Astrocyte (in vitro differentiated cells and primary cell): ENCODE measurements at regions not wholly inside any gene's neighbourhood (a gene's known extent, or its start where the extent isn't known, plus 50 kb on each side); places are given as distances from the start of the nearest gene placed in this dataset.
"Not testable (repeated sequence)": the region's sequence is repeated elsewhere in the genome, so short reads cannot be mapped to it uniquely, and the experiment has no call there.

Experiments used
- DNase-seq: peaks from one replicate; pipeline ENCODE4 v3.0.0-alpha.2; 2010; ENCODE audit warnings: low read depth
- FAIRE-seq: peaks from 2 replicates; lab custom pipeline; 2011; peaks lifted over from hg19 to GRCh38; lab: Jason Lieb, UNC
- H2AFZ ChIP-seq: 2 replicates; pipeline ENCODE4 v1.6.0; 2012; ENCODE audit warnings: low read depth, low read length, inconsistent platforms
- H3K27ac ChIP-seq: 2 replicates; pipeline ENCODE4 v1.5.1; 2011; ENCODE audit warnings: low read depth, low read length, inconsistent platforms
- H3K27me3 ChIP-seq: 2 replicates; pipeline ENCODE4 v1.6.0; 2011; ENCODE audit warnings: low read length, inconsistent platforms; ENCODE audit not compliant: insufficient read depth
- H3K36me3 ChIP-seq: 2 replicates; pipeline ENCODE4 v1.5.1; 2011; ENCODE audit warnings: low read length, inconsistent platforms; ENCODE audit not compliant: insufficient read depth
- H3K4me1 ChIP-seq: 2 replicates; pipeline ENCODE4 v1.5.1; 2011; ENCODE audit warnings: low read length, inconsistent platforms; ENCODE audit not compliant: insufficient read depth
- H3K4me2 ChIP-seq: 2 replicates; pipeline ENCODE4 v1.6.0; 2012; ENCODE audit warnings: low read length, inconsistent platforms
- H3K4me3 ChIP-seq: 2 replicates; pipeline ENCODE4 v1.5.1; 2011; ENCODE audit warnings: low read depth, mild to moderate bottlenecking, low read length, inconsistent platforms; ENCODE audit not compliant: insufficient read depth
- H3K79me2 ChIP-seq: 2 replicates; pipeline ENCODE4 v1.6.0; 2012; ENCODE audit warnings: mild to moderate bottlenecking, low read length, inconsistent platforms; ENCODE audit not compliant: insufficient read depth
- H3K9ac ChIP-seq: 2 replicates; pipeline ENCODE4 v1.6.0; 2012; ENCODE audit warnings: mild to moderate bottlenecking, low read length, inconsistent platforms
- H3K9me3 ChIP-seq: 2 replicates; pipeline ENCODE4 v1.5.1; 2012; ENCODE audit warnings: low read depth, mild to moderate bottlenecking, low read length, inconsistent platforms; ENCODE audit not compliant: insufficient read depth
- H4K20me1 ChIP-seq: 2 replicates; pipeline ENCODE4 v1.6.0; 2012; ENCODE audit warnings: low read length, inconsistent platforms; ENCODE audit not compliant: insufficient read depth
- H3K27ac Mint-ChIP-seq: one replicate; pipeline ENCODE4 v1.8.0; 2021; ENCODE audit warnings: mild to moderate bottlenecking, mixed read lengths; ENCODE audit not compliant: unreplicated experiment
- H3K27me3 Mint-ChIP-seq: one replicate; pipeline ENCODE4 v1.8.0; 2021; ENCODE audit warnings: low read depth, mixed read lengths; ENCODE audit not compliant: unreplicated experiment
- H3K36me3 Mint-ChIP-seq: one replicate; pipeline ENCODE4 v1.8.0; 2021; ENCODE audit warnings: low read depth, mixed read lengths; ENCODE audit not compliant: unreplicated experiment
- H3K4me1 Mint-ChIP-seq: one replicate; pipeline ENCODE4 v1.8.0; 2021; ENCODE audit warnings: low read depth, mixed read lengths; ENCODE audit not compliant: unreplicated experiment
- H3K4me3 Mint-ChIP-seq: one replicate; pipeline ENCODE4 v1.8.0; 2021; ENCODE audit warnings: mild to moderate bottlenecking, moderate library complexity, mixed read lengths; ENCODE audit not compliant: unreplicated experiment
- H3K9me3 Mint-ChIP-seq: one replicate; pipeline ENCODE4 v1.8.0; 2021; ENCODE audit warnings: mild to moderate bottlenecking, mixed read lengths; ENCODE audit not compliant: unreplicated experiment
- CTCF ChIP-seq: IDR thresholded peaks from 2 replicates; pipeline ENCODE4 v1.5.1; 2011; ENCODE audit warnings: low read depth, mild to moderate bottlenecking, inconsistent platforms, low read length, moderate library complexity; ENCODE audit not compliant: insufficient read depth
- EZH2 ChIP-seq: IDR thresholded peaks from 2 replicates; pipeline ENCODE4 v1.6.1; 2012; ENCODE audit warnings: mild to moderate bottlenecking, low read length, inconsistent platforms; ENCODE audit not compliant: insufficient read depth

DNA sequence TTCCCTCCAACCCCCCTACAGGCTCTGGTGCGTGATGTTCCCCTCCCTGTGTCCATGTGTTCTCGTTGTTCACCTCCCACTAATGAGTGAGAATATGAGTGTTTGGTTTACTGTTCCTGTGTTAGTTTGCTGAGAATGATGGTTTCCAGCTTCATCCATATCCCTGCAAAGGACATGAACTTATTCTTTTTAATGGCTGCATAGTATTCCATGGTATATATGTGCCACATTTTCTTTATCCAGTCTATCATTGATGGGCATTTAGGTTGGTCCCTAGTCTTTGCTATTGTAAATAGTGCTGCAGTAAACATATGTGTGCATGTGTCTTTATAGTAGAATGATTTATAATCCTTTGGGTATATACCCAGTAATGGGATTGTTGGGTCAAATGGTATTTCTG lies 175.5 kb upstream of the DTNA start:
- not testable (repeated sequence) for H4K20me1 ChIP-seq, H3K9ac ChIP-seq, H3K4me3 Mint-ChIP-seq, H3K4me3 ChIP-seq, H3K27ac Mint-ChIP-seq, H3K4me1 Mint-ChIP-seq, H3K27me3 ChIP-seq, H3K27me3 Mint-ChIP-seq, H3K9me3 ChIP-seq, DNase-seq, H3K4me2 ChIP-seq, H3K36me3 ChIP-seq, H3K9me3 Mint-ChIP-seq, H3K27ac ChIP-seq, H3K79me2 ChIP-seq, H3K36me3 Mint-ChIP-seq, FAIRE-seq, H2AFZ ChIP-seq, H3K4me1 ChIP-seq

- H3K36me3 ChIP-seq: no peaks in the 10 kb centered on the region
- no peaks in the 10 kb centered on the region for H3K79me2 ChIP-seq
- FAIRE-seq (no peak), DNase-seq (no peak)
- peaks cover 2% of the 10 kb centered on the region for H3K9me3 Mint-ChIP-seq
- TF ChIP-seq EZH2 (no peak), CTCF (no peak)
- H3K4me3 ChIP-seq: no peak overlapping the region
- no peaks in the 10 kb centered on the region for H3K4me1 ChIP-seq
- H3K27ac Mint-ChIP-seq: no peak overlapping the region
- no peak overlapping the region for H3K27ac ChIP-seq
- no peak overlapping the region for H2AFZ ChIP-seq
- no peaks in the 10 kb centered on the region for H3K36me3 Mint-ChIP-seq
- H4K20me1 ChIP-seq: no peaks in the 10 kb centered on the region
- H3K27me3 ChIP-seq: no peaks in the 10 kb centered on the region
- H3K9me3 ChIP-seq: no peaks in the 10 kb centered on the region
- peaks cover 3% of the 10 kb centered on the region for H3K4me1 Mint-ChIP-seq
- H3K4me2 ChIP-seq: no peak overlapping the region
- no peak overlapping the region for H3K4me3 Mint-ChIP-seq
- no peaks in the 10 kb centered on the region for H3K27me3 Mint-ChIP-seq
- H3K9ac ChIP-seq: no peak overlapping the region
Measured at GRCh38 chr18:34540897-34541296, 169.2 kb upstream of the DTNA start.

- no peaks in the 10 kb centered on the region for H3K79me2 ChIP-seq
- FAIRE-seq (no peak), DNase-seq (no peak)
- no peak overlapping the region for H2AFZ ChIP-seq
- no peaks in the 10 kb centered on the region for H3K36me3 Mint-ChIP-seq
- H3K27me3 Mint-ChIP-seq: no peaks in the 10 kb centered on the region
- no peak for TF ChIP-seq CTCF
- TF ChIP-seq EZH2: no peak
- peaks cover 3% of the 10 kb centered on the region for H3K4me1 Mint-ChIP-seq
- no peak overlapping the region for H3K27ac ChIP-seq
- H3K4me3 ChIP-seq: no peak overlapping the region
- H3K9me3 Mint-ChIP-seq: peaks cover 2% of the 10 kb centered on the region
- H3K36me3 ChIP-seq: no peaks in the 10 kb centered on the region
- no peak overlapping the region for H3K27ac Mint-ChIP-seq
- no peaks in the 10 kb centered on the region for H3K4me1 ChIP-seq
- H4K20me1 ChIP-seq: no peaks in the 10 kb centered on the region
- no peak overlapping the region for H3K9ac ChIP-seq
- H3K4me3 Mint-ChIP-seq: no peak overlapping the region
- H3K27me3 ChIP-seq: no peaks in the 10 kb centered on the region
- no peaks in the 10 kb centered on the region for H3K9me3 ChIP-seq
- no peak overlapping the region for H3K4me2 ChIP-seq
Measured at GRCh38 chr18:34542625-34543024, 167.5 kb upstream of the DTNA start.
